ENCODE measurements at regions not wholly inside any gene's neighbourhood (a gene's known extent, or its start where the extent isn't known, plus 50 kb on each side); places are given as distances from the start of the nearest gene placed in this dataset.
"Not testable (repeated sequence)": the region's sequence is repeated elsewhere in the genome, so short reads cannot be mapped to it uniquely, and the experiment has no call there.

GRCh38 chr14:105645389-105645788 lies 119.0 kb downstream of the TMEM121 start:
- not testable (repeated sequence) for H3K36me3 ChIP-seq (ENCODE audit: control insufficient read depth, insufficient read depth, low read length); H3K27me3 ChIP-seq (replicated peaks; ENCODE audit: control insufficient read depth, insufficient read depth, low read length, poor library complexity, severe bottlenecking); DNase-seq; H3K27ac ChIP-seq (ENCODE audit: insufficient read depth, low read length, poor library complexity, severe bottlenecking); H3K9me3 ChIP-seq (ENCODE audit: control insufficient read depth, low read length); H3K4me1 ChIP-seq (ENCODE audit: control insufficient read depth, insufficient read depth, low read length, poor library complexity, severe bottlenecking); H3K4me3 ChIP-seq (ENCODE audit: insufficient read depth, low read depth, low read length, poor library complexity, severe bottlenecking)

GRCh38 chr14:105646175-105646574 lies 119.8 kb downstream of the TMEM121 start:
- Histone ChIP-seq H3K27ac (ENCODE audit: insufficient read depth, low read length, poor library complexity, severe bottlenecking) (no peak overlapping the region), H3K4me3 (ENCODE audit: insufficient read depth, low read depth, low read length, poor library complexity, severe bottlenecking) (no peak overlapping the region)

DNA sequence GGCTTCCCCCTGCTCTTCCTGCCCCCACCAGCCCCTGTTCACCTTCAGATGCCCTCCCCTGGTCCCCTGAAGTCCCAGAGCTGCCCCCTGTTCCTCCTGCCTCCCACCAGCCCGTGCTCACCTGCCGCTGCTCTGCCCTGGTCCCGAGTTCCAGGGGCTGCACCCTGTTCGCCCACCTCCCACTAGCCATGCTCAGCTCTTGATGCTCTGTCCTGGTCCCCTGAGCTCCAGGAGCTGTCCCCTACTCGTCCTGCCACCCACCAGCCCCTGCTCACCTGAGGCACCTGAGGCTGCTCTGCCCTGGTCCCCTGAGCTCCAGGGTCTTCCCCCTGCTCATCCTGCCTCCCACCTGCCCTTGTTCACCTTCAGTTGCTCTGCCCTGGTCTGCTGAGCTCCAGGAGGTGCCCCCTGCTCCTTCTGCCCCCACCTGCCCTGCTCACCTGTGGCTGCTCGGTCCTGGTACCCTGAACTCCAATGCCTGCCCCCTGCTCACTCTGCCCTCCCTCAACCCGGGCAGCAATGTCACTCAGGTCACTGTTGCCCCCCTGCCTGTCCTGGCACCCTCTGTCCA lies 120.4 kb downstream of the TMEM121 start:
- DNase-seq; H3K36me3 ChIP-seq (ENCODE audit: control insufficient read depth, insufficient read depth, low read length); H3K27ac ChIP-seq (ENCODE audit: insufficient read depth, low read length, poor library complexity, severe bottlenecking); H3K4me1 ChIP-seq (ENCODE audit: control insufficient read depth, insufficient read depth, low read length, poor library complexity, severe bottlenecking); H3K9me3 ChIP-seq (ENCODE audit: control insufficient read depth, low read length); H3K4me3 ChIP-seq (ENCODE audit: insufficient read depth, low read depth, low read length, poor library complexity, severe bottlenecking); H3K27me3 ChIP-seq (replicated peaks; ENCODE audit: control insufficient read depth, insufficient read depth, low read length, poor library complexity, severe bottlenecking): not testable (repeated sequence)

More at GRCh38 chr14:105646175-105646574, 119.8 kb downstream of the TMEM121 start:
- H3K9me3 ChIP-seq (ENCODE audit: control insufficient read depth, low read length), result no peaks in the 10 kb centered on the region
- H3K36me3 ChIP-seq (ENCODE audit: control insufficient read depth, insufficient read depth, low read length), result no peaks in the 10 kb centered on the region
- H3K27me3 ChIP-seq (replicated peaks; ENCODE audit: control insufficient read depth, insufficient read depth, low read length, poor library complexity, severe bottlenecking), result no peaks in the 10 kb centered on the region
- DNase-seq, result no peak
- H3K4me1 ChIP-seq (ENCODE audit: control insufficient read depth, insufficient read depth, low read length, poor library complexity, severe bottlenecking), result no peaks in the 10 kb centered on the region

GRCh38 chr14:105647426-105647783 lies 121.0 kb downstream of the TMEM121 start:
- H3K27me3 ChIP-seq (replicated peaks; ENCODE audit: control insufficient read depth, insufficient read depth, low read length, poor library complexity, severe bottlenecking); H3K27ac ChIP-seq (ENCODE audit: insufficient read depth, low read length, poor library complexity, severe bottlenecking); H3K4me1 ChIP-seq (ENCODE audit: control insufficient read depth, insufficient read depth, low read length, poor library complexity, severe bottlenecking); H3K36me3 ChIP-seq (ENCODE audit: control insufficient read depth, insufficient read depth, low read length); DNase-seq; H3K4me3 ChIP-seq (ENCODE audit: insufficient read depth, low read depth, low read length, poor library complexity, severe bottlenecking); H3K9me3 ChIP-seq (ENCODE audit: control insufficient read depth, low read length): not testable (repeated sequence)

- no peak overlapping the region for H3K27ac ChIP-seq (ENCODE audit: insufficient read depth, low read length, poor library complexity, severe bottlenecking)
- no peaks in the 10 kb centered on the region for H3K36me3 ChIP-seq (ENCODE audit: control insufficient read depth, insufficient read depth, low read length)
- no peak for DNase-seq
- no peak overlapping the region for H3K4me3 ChIP-seq (ENCODE audit: insufficient read depth, low read depth, low read length, poor library complexity, severe bottlenecking)
- H3K27me3 ChIP-seq (replicated peaks; ENCODE audit: control insufficient read depth, insufficient read depth, low read length, poor library complexity, severe bottlenecking), result no peaks in the 10 kb centered on the region
- no peaks in the 10 kb centered on the region for H3K9me3 ChIP-seq (ENCODE audit: control insufficient read depth, low read length)
- no peaks in the 10 kb centered on the region for H3K4me1 ChIP-seq (ENCODE audit: control insufficient read depth, insufficient read depth, low read length, poor library complexity, severe bottlenecking)
Observed at GRCh38 chr14:105647784-105648608, 121.6 kb downstream of the TMEM121 start.

DNA sequence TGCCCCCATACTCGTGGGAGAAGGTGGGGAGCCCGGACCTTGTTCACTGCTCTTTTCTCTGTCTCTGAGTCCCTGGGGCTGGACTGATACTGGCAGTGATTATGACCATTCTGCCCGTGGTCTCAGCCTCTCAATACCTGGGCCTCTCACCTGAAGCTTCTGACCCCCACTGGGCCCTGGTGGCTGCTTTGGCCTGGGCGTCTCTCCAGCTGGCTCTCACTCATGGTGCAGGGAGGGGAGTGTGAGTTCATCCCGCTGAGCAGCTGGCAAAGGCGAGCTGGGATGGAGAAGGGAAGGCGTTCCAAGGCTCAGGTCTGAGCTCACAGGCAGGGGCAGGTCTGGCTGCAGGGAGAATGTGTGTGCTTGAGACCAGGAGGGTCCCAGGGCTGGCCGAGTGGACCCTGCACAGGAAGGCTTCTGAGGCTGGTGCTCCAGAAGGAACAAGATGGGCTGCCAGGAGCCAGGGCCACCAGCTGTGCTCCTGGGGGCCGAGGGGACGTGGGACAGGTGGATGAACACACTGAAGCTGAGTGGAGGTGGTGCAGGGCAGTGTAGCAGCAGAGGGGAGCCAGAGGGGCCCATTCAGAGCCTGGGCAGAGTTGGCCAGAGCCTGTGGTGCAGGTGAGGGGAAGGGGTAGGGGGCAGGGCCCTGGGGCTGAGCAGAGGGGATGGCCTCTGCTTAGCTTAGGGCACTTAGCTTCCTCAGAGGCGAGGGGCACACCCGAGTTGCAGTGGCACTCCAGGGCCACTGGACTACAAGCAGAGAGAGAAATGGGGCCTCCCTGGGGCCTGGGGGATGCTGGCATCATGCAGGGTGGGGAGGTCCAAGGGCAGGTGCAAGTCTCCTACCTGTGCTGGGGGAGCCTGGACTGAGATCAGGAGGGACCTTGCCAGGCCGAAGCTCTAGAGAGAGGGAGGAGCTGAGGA lies 122.5 kb downstream of the TMEM121 start:
- not testable (repeated sequence) for H3K4me1 ChIP-seq (ENCODE audit: control insufficient read depth, insufficient read depth, low read length, poor library complexity, severe bottlenecking); DNase-seq; H3K36me3 ChIP-seq (ENCODE audit: control insufficient read depth, insufficient read depth, low read length); H3K4me3 ChIP-seq (ENCODE audit: insufficient read depth, low read depth, low read length, poor library complexity, severe bottlenecking); H3K27me3 ChIP-seq (replicated peaks; ENCODE audit: control insufficient read depth, insufficient read depth, low read length, poor library complexity, severe bottlenecking); H3K9me3 ChIP-seq (ENCODE audit: control insufficient read depth, low read length); H3K27ac ChIP-seq (ENCODE audit: insufficient read depth, low read length, poor library complexity, severe bottlenecking)

DNA sequence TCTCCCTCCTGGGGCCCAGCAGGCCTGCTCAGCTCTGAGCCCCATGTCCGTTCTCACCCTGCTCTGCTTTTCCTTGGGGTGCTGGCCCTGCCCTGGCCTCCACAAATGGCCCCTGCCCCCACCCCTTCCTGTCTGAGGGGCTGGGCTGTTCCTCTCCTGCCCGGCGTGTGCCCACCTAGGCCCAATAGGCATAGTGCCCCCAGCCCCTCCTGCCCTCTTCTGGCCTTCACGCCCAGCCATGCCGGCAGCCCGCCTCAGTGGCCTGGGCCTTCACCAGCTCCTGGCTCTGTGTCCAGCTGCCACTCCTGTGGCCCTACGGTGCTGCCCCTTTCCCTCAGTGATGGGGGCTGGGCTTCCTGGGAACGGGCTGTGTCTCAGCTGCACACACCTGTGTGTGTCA lies 125.9 kb downstream of the TMEM121 start:
- H3K9me3 ChIP-seq (ENCODE audit: control insufficient read depth, low read length); H3K27me3 ChIP-seq (replicated peaks; ENCODE audit: control insufficient read depth, insufficient read depth, low read length, poor library complexity, severe bottlenecking); H3K4me3 ChIP-seq (ENCODE audit: insufficient read depth, low read depth, low read length, poor library complexity, severe bottlenecking); DNase-seq; H3K36me3 ChIP-seq (ENCODE audit: control insufficient read depth, insufficient read depth, low read length); H3K4me1 ChIP-seq (ENCODE audit: control insufficient read depth, insufficient read depth, low read length, poor library complexity, severe bottlenecking); H3K27ac ChIP-seq (ENCODE audit: insufficient read depth, low read length, poor library complexity, severe bottlenecking): not testable (repeated sequence)

DNA sequence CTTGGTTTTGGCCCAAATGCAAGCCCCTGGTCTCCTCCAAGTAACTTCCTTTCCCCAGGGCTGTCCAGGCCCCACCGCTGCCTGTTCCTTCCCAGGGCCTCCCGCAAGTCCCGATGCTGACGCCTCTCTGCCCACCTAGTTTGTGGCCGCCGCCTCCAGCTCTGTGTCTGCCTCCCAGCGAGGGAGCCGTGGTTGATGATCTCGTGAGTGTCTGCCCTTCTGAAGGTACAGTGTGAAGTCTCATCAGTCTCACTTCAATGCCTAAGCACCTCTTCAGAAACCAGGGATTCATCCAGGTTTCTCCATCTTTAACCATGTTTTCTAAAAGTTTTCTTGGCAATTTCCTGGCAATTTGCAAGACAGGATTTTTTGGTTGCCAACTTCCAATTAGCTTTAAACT lies 127.5 kb downstream of the TMEM121 start:
- not testable (repeated sequence) for H3K4me1 ChIP-seq (ENCODE audit: control insufficient read depth, insufficient read depth, low read length, poor library complexity, severe bottlenecking); H3K36me3 ChIP-seq (ENCODE audit: control insufficient read depth, insufficient read depth, low read length); H3K9me3 ChIP-seq (ENCODE audit: control insufficient read depth, low read length); DNase-seq; H3K27me3 ChIP-seq (replicated peaks; ENCODE audit: control insufficient read depth, insufficient read depth, low read length, poor library complexity, severe bottlenecking); H3K4me3 ChIP-seq (ENCODE audit: insufficient read depth, low read depth, low read length, poor library complexity, severe bottlenecking); H3K27ac ChIP-seq (ENCODE audit: insufficient read depth, low read length, poor library complexity, severe bottlenecking)

- not testable (repeated sequence) for DNase-seq
Observed at GRCh38 chr14:105659255-105659654, 132.9 kb downstream of the TMEM121 start.

More at GRCh38 chr14:105659255-105659654, 132.9 kb downstream of the TMEM121 start:
- not testable (repeated sequence) for H3K4me1 ChIP-seq (ENCODE audit: control insufficient read depth, insufficient read depth, low read length, poor library complexity, severe bottlenecking); H3K36me3 ChIP-seq (ENCODE audit: control insufficient read depth, insufficient read depth, low read length); H3K4me3 ChIP-seq (ENCODE audit: insufficient read depth, low read depth, low read length, poor library complexity, severe bottlenecking); H3K9me3 ChIP-seq (ENCODE audit: control insufficient read depth, low read length); H3K27ac ChIP-seq (ENCODE audit: insufficient read depth, low read length, poor library complexity, severe bottlenecking); H3K27me3 ChIP-seq (replicated peaks; ENCODE audit: control insufficient read depth, insufficient read depth, low read length, poor library complexity, severe bottlenecking)

Measured in effector memory CD4-positive, alpha-beta T cell (primary cell).